T follicular helper cell (primary cell): ENCODE measurements at regions not wholly inside any gene's neighbourhood (a gene's known extent, or its start where the extent isn't known, plus 50 kb on each side); places are given as distances from the start of the nearest gene placed in this dataset.

Experiments used
- DNase-seq: peaks from one replicate; pipeline ENCODE4 v3.0.0-alpha.2; 2020; ENCODE audit warnings: low read depth

- DNase-seq, result no peak
Measured at GRCh38 chr5:15447209-15447608, 52.8 kb upstream of the FBXL7 start.

GRCh38 chr5:15446552-15446951 is 53.4 kb upstream of the FBXL7 start:
- no peak for DNase-seq

GRCh38 chr5:15442193-15442570 is 57.8 kb upstream of the FBXL7 start:
- DNase-seq, result no peak

GRCh38 chr5:15441433-15442192 is 58.4 kb upstream of the FBXL7 start:
- no peak for DNase-seq

GRCh38 chr5:15440434-15440833 is 59.5 kb upstream of the FBXL7 start:
- DNase-seq, result no peak

GRCh38 chr5:15439801-15440200 is 60.2 kb upstream of the FBXL7 start:
- DNase-seq, result no peak

- no peak for DNase-seq
Measured at GRCh38 chr5:15433709-15434108, 66.3 kb upstream of the FBXL7 start.

- DNase-seq, result no peak
Measured at GRCh38 chr5:15431923-15432322, 68.1 kb upstream of the FBXL7 start.

- no peak for DNase-seq
Measured at GRCh38 chr5:15425766-15426165, 74.2 kb upstream of the FBXL7 start.

- DNase-seq, result no peak
Measured at GRCh38 chr5:15424769-15425168, 75.2 kb upstream of the FBXL7 start.

- no peak for DNase-seq
Measured at GRCh38 chr5:15421921-15422412, 78.0 kb upstream of the FBXL7 start.

- no peak for DNase-seq
Measured at GRCh38 chr5:15421381-15421780, 78.6 kb upstream of the FBXL7 start.

- no peak for DNase-seq
Measured at GRCh38 chr5:15420201-15420600, 79.8 kb upstream of the FBXL7 start.

GRCh38 chr5:15417156-15417555 is 82.8 kb upstream of the FBXL7 start:
- DNase-seq, result no peak

GRCh38 chr5:15406478-15406877 is 93.5 kb upstream of the FBXL7 start:
- DNase-seq, result no peak

GRCh38 chr5:15393146-15393545 is 106.8 kb upstream of the FBXL7 start:
- no peak for DNase-seq

- no peak for DNase-seq
Measured at GRCh38 chr5:15391704-15392397, 108.1 kb upstream of the FBXL7 start.

- no peak for DNase-seq
Measured at GRCh38 chr5:15388866-15389265, 111.1 kb upstream of the FBXL7 start.

GRCh38 chr5:15387931-15388524 is 112.0 kb upstream of the FBXL7 start:
- no peak for DNase-seq

- no peak for DNase-seq
Measured at GRCh38 chr5:15386122-15386521, 113.9 kb upstream of the FBXL7 start.

GRCh38 chr5:15385553-15385952 is 114.4 kb upstream of the FBXL7 start:
- DNase-seq, result no peak

GRCh38 chr5:15385037-15385436 is 114.9 kb upstream of the FBXL7 start:
- DNase-seq, result no peak

GRCh38 chr5:15384581-15384980 is 115.4 kb upstream of the FBXL7 start:
- DNase-seq, result no peak
